GM12878 (cell line): ENCODE measurements at regions not wholly inside any gene's neighbourhood (a gene's known extent, or its start where the extent isn't known, plus 50 kb on each side); places are given as distances from the start of the nearest gene placed in this dataset.

Source experiments
- ATAC-seq: fragments of 200-7000 bp; cut with Tn5 transposase; 3 replicates; pipeline ENCODE4 v1.9.1; 2020; ENCODE audit warnings: mild to moderate bottlenecking, moderate library complexity
- BruUV-seq: library from RNA; stranded (reverse); fragments of 400-500 nt; replicated peaks from 2 replicates; lab custom pipeline; 2021; lab: Mats Ljungman, UMichigan
- CTCF ChIA-PET: fragments of 300-600 bp; sonication (Branson Sonifier 250); formaldehyde crosslinking; extraction: SDS; loops from one replicate; lab custom pipeline; 2021; ENCODE audit warnings: inconsistent platforms; lab: Yijun Ruan, JAX
- POLR2A ChIA-PET: fragments of 350-600 bp; formaldehyde crosslinking; extraction: SDS; loops from one replicate; lab custom pipeline; 2021; ENCODE audit warnings: inconsistent platforms; lab: Charles Lee
- RAD21 ChIA-PET: fragments of 300-600 bp; sonication (Branson Sonifier 250); formaldehyde crosslinking; loops from one replicate; lab custom pipeline; 2023; ENCODE audit warnings: antibody characterized with exemption; ENCODE audit not compliant: unreplicated experiment; lab: Charles Lee
- SMC1A ChIA-PET: fragments of 300-600 bp; sonication (Branson Sonifier 250); formaldehyde crosslinking; loops from one replicate; lab custom pipeline; 2023; ENCODE audit not compliant: unreplicated experiment, uncharacterized antibody; lab: Charles Lee
- DNase-seq: peaks from one replicate; pipeline ENCODE4 v3.0.0-alpha.2; 2011; ENCODE audit warnings: low read depth, low spot score
- FAIRE-seq: peaks from 3 replicates; lab custom pipeline; 2011; peaks lifted over from hg19 to GRCh38; lab: Jason Lieb, UNC
- H2AFZ ChIP-seq: 2 replicates; pipeline ENCODE4 v1.6.0; 2011; ENCODE audit warnings: low read depth, low read length, control low read depth; ENCODE audit not compliant: control insufficient read depth
- H3K27ac ChIP-seq: 2 replicates; pipeline ENCODE4 v1.5.1; 2011; ENCODE audit warnings: control low read depth; ENCODE audit not compliant: control insufficient read depth, insufficient read depth
- H3K27me3 ChIP-seq, 2 experiments: replicated peaks in 1 of 2; 2 replicates each; pipeline versions ENCODE4 v1.6.0 to v1.6.1; 2011; ENCODE audit warnings: low read length in 1 of 2; ENCODE audit not compliant: control insufficient read depth in 2 of 2, insufficient read depth in 2 of 2
- H3K36me3 ChIP-seq, 2 experiments: 2 replicates each; pipeline ENCODE4 v1.5.1; 2011; ENCODE audit warnings: low read length in 1 of 2; ENCODE audit not compliant: control insufficient read depth in 2 of 2, insufficient read depth in 2 of 2
- H3K4me1 ChIP-seq: 2 replicates; pipeline ENCODE4 v1.6.1; 2011; ENCODE audit warnings: mild to moderate bottlenecking, low read length, moderate library complexity, mixed read lengths; ENCODE audit not compliant: control insufficient read depth, insufficient read depth
- H3K4me2 ChIP-seq: 2 replicates; pipeline ENCODE4 v1.6.0; 2011; ENCODE audit warnings: control low read depth; ENCODE audit not compliant: control insufficient read depth, insufficient read depth
- H3K4me3 ChIP-seq: fragments of 200-600 bp; sonication (generic); 2 replicates; pipeline ENCODE4 v1.5.1; 2016
- H3K79me2 ChIP-seq: 2 replicates; pipeline ENCODE4 v1.6.0; 2011; ENCODE audit warnings: low read length; ENCODE audit not compliant: control insufficient read depth, insufficient read depth
- H3K9ac ChIP-seq: 2 replicates; pipeline ENCODE4 v1.8.0; 2011; ENCODE audit warnings: low read length, control low read depth, mixed read lengths; ENCODE audit not compliant: control insufficient read depth, insufficient read depth
- H3K9me3 ChIP-seq: replicated peaks from 3 replicates; pipeline ENCODE4 v1.5.1; 2011; ENCODE audit warnings: mild to moderate bottlenecking, low read length; ENCODE audit not compliant: control insufficient read depth, insufficient read depth
- H4K20me1 ChIP-seq: 2 replicates; pipeline ENCODE4 v1.6.0; 2011; ENCODE audit not compliant: control insufficient read depth, insufficient read depth
- GATAD2B ChIP-seq: fragments of 450-650 bp; conservative IDR thresholded peaks from 2 replicates; pipeline ENCODE4 v1.6.1; 2017; ENCODE audit warnings: low read depth, mild to moderate bottlenecking, moderate library complexity
- HDAC2 ChIP-seq: fragments of 200-600 bp; sonication (generic); IDR thresholded peaks from 2 replicates; pipeline ENCODE4 v1.6.1; 2017
- LARP7 ChIP-seq: fragments of 450-650 bp; IDR thresholded peaks from 2 replicates; pipeline ENCODE4 v1.6.1; 2017; ENCODE audit warnings: mild to moderate bottlenecking
- PRDM15 ChIP-seq: fragments of 450-650 bp; formaldehyde crosslinking; IDR thresholded peaks from 2 replicates; pipeline ENCODE4 v1.4.0; 2020; ENCODE audit warnings: mild to moderate bottlenecking, moderate library complexity
- RB1 ChIP-seq: fragments of 450-650 bp; formaldehyde crosslinking; IDR thresholded peaks from 2 replicates; pipeline ENCODE4 v1.6.1; 2017; ENCODE audit warnings: mild to moderate bottlenecking, borderline replicate concordance
- RBBP5 ChIP-seq: fragments of 200-600 bp; sonication (generic); conservative IDR thresholded peaks from 2 replicates; pipeline ENCODE4 v1.6.1; 2016
- RFX5 ChIP-seq: IDR thresholded peaks from 2 replicates; pipeline ENCODE4 v1.6.1; 2011; ENCODE audit warnings: low read depth, low read length, improper control_type of control experiment
- TCF7 ChIP-seq: IDR thresholded peaks from 2 replicates; pipeline ENCODE4 v1.6.1; 2014; ENCODE audit warnings: antibody characterized with exemption, borderline replicate concordance
- ZNF592 ChIP-seq: fragments of 450-650 bp; IDR thresholded peaks from 2 replicates; pipeline ENCODE4 v1.6.1; 2017; ENCODE audit warnings: mild to moderate bottlenecking, moderate library complexity
- WGBS: methylation state at CpG from one replicate; pipeline ENCODE4 v1.1.6; 2016; ENCODE audit warnings: low lambda C conversion rate; ENCODE audit not compliant: insufficient replicate concordance, insufficient coverage; ENCODE audit errors: missing lambda C conversion rate; 5-methylcytosine and 5-hydroxymethylcytosine counted together
- in situ Hi-C: fragments of 300-500 bp; cut with MboI; formaldehyde crosslinking; loops from 9 replicates; pipeline ENCODE4 v1.14.3; 2018; ENCODE audit warnings: mixed read lengths
- intact Hi-C: fragments of 100-400 bp; cut with micrococcal nuclease; formaldehyde crosslinking; loops from one replicate; pipeline ENCODE4 v1.14.2; 2022; ENCODE audit not compliant: unreplicated experiment

GRCh38 chr4:176886135-176886534 lies 93.4 kb upstream of the VEGFC start (continued):
- TF ChIP-seq TCF7, result no peak

GRCh38 chr4:176889776-176890175 lies 97.1 kb upstream of the VEGFC start:
- in situ Hi-C loops, result no loop called here
- POLR2A ChIA-PET, result no interaction called here

More at GRCh38 chr4:176889776-176890175, 97.1 kb upstream of the VEGFC start:
- no peak for ATAC-seq
- Histone ChIP-seq H3K9ac (no peak overlapping the region), H3K27me3 (no peaks in the 10 kb centered on the region; a peak in 1 of 4 replicates), H3K4me3 (no peak overlapping the region), H3K9me3 (no peaks in the 10 kb centered on the region), H2AFZ (no peak overlapping the region), H3K27ac (no peak overlapping the region), H3K79me2 (no peaks in the 10 kb centered on the region), H3K36me3 (no peaks in the 10 kb centered on the region), H4K20me1 (no peaks in the 10 kb centered on the region), H3K4me2 (no peak overlapping the region), H3K4me1 (no peaks in the 10 kb centered on the region)
- intact Hi-C loops, result no loop called here
- WGBS, result 38% methylated on average over 3 of the region's 3 CpGs
- FAIRE-seq, result no peak
- no TSS peak for BruUV-seq
- DNase-seq, result no peak
- ChIA-PET RAD21 (no interaction called here), CTCF (interaction anchor here (1.0 kb wide), 1 partner anchor 13 kb away, joined by 3 read pairs; no protein-coding TSS in a partner anchor), SMC1A (interaction anchor here (1.1 kb wide), 1 partner anchor 25 kb away, joined by 3 read pairs; no protein-coding TSS in a partner anchor)
- TF ChIP-seq HDAC2 (no peak), RB1 (no peak), RFX5 (no peak), RBBP5 (no peak), PRDM15 (no peak), ZNF592 (no peak), LARP7 (no peak), GATAD2B (no peak)
